Breast epithelium (tissue), 4 donors: ENCODE measurements at regions not wholly inside any gene's neighbourhood (a gene's known extent, or its start where the extent isn't known, plus 50 kb on each side); places are given as distances from the start of the nearest gene placed in this dataset.

Experiments used
- DNase-seq, 2 donors: peaks; one replicate each; pipeline ENCODE4 v3.0.0-alpha.2; 2019; ENCODE audit warnings: low spot score in 2 of 2
- H3K27ac ChIP-seq, 2 donors: fragments of 200-600 bp; sonication (generic) in 1 of 2; one replicate each; pipeline ENCODE4 v1.5.1; 2016 to 2019; ENCODE audit warnings: mild to moderate bottlenecking in 1 of 2
- H3K27me3 ChIP-seq, 2 donors: fragments of 200-600 bp; sonication (generic) in 1 of 2; one replicate each; pipeline versions ENCODE4 v1.5.1 to v1.6.0; 2017 to 2019; ENCODE audit warnings: control low read depth in 1 of 2, mild to moderate bottlenecking in 1 of 2
- H3K36me3 ChIP-seq: fragments of 200-600 bp; one replicate; pipeline ENCODE4 v1.5.1; 2019
- H3K4me1 ChIP-seq, 2 donors: fragments of 200-600 bp; sonication (generic); one replicate each; pipeline ENCODE4 v1.5.1; 2016 to 2019; ENCODE audit warnings: control low read depth in 1 of 2
- H3K4me3 ChIP-seq, 3 donors: fragments of 200-600 bp; sonication (generic); 1 replicate in 2 of 3; 2 replicates in 1 of 3; pipeline ENCODE4 v1.5.1; 2016 to 2019; ENCODE audit warnings: mild to moderate bottlenecking in 3 of 3, moderate library complexity in 2 of 3
- H3K9me3 ChIP-seq, 2 donors: fragments of 200-600 bp; sonication (generic) in 1 of 2; one replicate each; pipeline ENCODE4 v1.5.1; 2016 to 2019; ENCODE audit warnings: control low read depth in 1 of 2
- CTCF ChIP-seq, 3 donors: fragments of 450-650 bp; IDR thresholded peaks; one replicate each; pipeline ENCODE4 v1.5.1; 2016 to 2017; ENCODE audit warnings: antibody characterized with exemption in 3 of 3, mild to moderate bottlenecking in 3 of 3, moderate library complexity in 3 of 3
- POLR2A ChIP-seq: fragments of 450-650 bp; IDR thresholded peaks from one replicate; pipeline ENCODE4 v1.6.1; 2016; ENCODE audit warnings: antibody characterized with exemption, mild to moderate bottlenecking, moderate library complexity
- POLR2AphosphoS5 ChIP-seq, 3 donors: sonication (generic); formaldehyde crosslinking; IDR thresholded peaks; one replicate each; pipeline ENCODE4 v1.6.1; 2017; ENCODE audit warnings: antibody characterized with exemption in 3 of 3
- intact Hi-C: fragments of 100-400 bp; cut with DNase I; formaldehyde crosslinking; loops from one replicate; pipeline ENCODE4 v1.15.1; 2023; ENCODE audit warnings: low total_unique reads

GRCh38 chr2:67012165-67012564, 385.0 kb upstream of the ETAA1 start:
- intact Hi-C loops, result no loop called here
- no peaks in the 10 kb centered on the region for H3K36me3 ChIP-seq
- no peaks in the 10 kb centered on the region for H3K27me3 ChIP-seq
- H3K4me3 ChIP-seq, result no peak overlapping the region
- H3K4me1 ChIP-seq, result no peaks in the 10 kb centered on the region
- DNase-seq, result no peak
- TF ChIP-seq POLR2A (no peak), CTCF (IDR thresholded peaks at IDR 0.05) (no peak), POLR2AphosphoS5 (IDR thresholded peaks at IDR 0.05) (no peak)
- H3K9me3 ChIP-seq, result no peaks in the 10 kb centered on the region
- H3K27ac ChIP-seq, result no peak overlapping the region

- Histone ChIP-seq H3K27me3 (no peaks in the 10 kb centered on the region), H3K4me1 (no peaks in the 10 kb centered on the region), H3K27ac (no peak overlapping the region), H3K9me3 (no peaks in the 10 kb centered on the region), H3K36me3 (no peaks in the 10 kb centered on the region), H3K4me3 (no peak overlapping the region)
- intact Hi-C loops, result no loop called here
- TF ChIP-seq CTCF (IDR thresholded peaks at IDR 0.05), result no peak
- no peak for TF ChIP-seq POLR2A
- no peak for TF ChIP-seq POLR2AphosphoS5 (IDR thresholded peaks at IDR 0.05)
- no peak for DNase-seq
These were observed 383.3 kb upstream of the ETAA1 start for GRCh38 chr2:67013821-67014220.

DNA sequence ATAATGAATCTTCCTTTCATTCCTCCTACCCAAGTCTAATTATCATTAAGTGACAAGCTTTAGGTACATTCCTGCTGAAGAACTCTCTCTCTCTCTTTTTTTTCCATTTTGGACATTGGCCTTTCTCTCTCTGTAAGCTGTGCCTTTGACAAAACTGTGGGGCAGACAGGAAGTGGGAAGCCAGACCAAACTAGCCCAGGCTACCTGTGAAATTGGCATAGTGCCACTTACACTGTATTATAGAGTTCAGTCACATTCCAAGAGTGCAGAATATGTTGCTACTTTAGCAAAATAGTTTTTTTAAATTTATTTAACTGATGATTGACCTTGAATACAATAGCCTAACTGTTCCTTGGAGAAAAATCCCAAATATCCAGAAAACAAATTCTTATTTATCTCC, 381.5 kb upstream of the ETAA1 start:
- Histone ChIP-seq H3K9me3 (no peaks in the 10 kb centered on the region), H3K27ac (no peak overlapping the region), H3K27me3 (no peaks in the 10 kb centered on the region), H3K4me1 (no peaks in the 10 kb centered on the region), H3K36me3 (no peaks in the 10 kb centered on the region), H3K4me3 (no peak overlapping the region)
- no peak for TF ChIP-seq POLR2A
- no peak for TF ChIP-seq POLR2AphosphoS5 (IDR thresholded peaks at IDR 0.05)
- no peak for DNase-seq
- intact Hi-C loops, result no loop called here

DNA sequence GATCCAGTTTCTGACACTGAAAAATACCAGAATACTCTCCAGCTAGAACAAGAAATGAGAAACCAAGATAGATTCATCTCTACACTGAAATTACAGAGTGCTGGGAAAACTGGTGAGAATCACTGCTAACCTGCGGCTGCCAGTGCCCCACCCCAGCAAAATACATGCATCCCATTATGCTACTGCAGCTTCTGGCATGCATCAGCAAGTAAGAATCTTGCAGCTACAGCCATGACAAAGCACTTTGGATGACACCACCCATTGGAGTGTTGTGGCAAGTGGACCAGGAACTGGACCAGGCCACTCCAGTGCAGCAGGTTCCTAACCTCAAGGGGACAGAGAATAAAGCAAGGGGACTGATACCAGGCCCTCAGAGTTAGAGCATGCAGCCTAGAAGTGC, 378.8 kb upstream of the ETAA1 start:
- Histone ChIP-seq H3K27me3 (no peaks in the 10 kb centered on the region), H3K4me1 (no peaks in the 10 kb centered on the region), H3K4me3 (no peak overlapping the region), H3K27ac (no peak overlapping the region), H3K36me3 (no peaks in the 10 kb centered on the region), H3K9me3 (no peaks in the 10 kb centered on the region)
- TF ChIP-seq CTCF (IDR thresholded peaks at IDR 0.05) (no peak), POLR2A (no peak)
- intact Hi-C loops, result no loop called here
- DNase-seq, result no peak

DNA sequence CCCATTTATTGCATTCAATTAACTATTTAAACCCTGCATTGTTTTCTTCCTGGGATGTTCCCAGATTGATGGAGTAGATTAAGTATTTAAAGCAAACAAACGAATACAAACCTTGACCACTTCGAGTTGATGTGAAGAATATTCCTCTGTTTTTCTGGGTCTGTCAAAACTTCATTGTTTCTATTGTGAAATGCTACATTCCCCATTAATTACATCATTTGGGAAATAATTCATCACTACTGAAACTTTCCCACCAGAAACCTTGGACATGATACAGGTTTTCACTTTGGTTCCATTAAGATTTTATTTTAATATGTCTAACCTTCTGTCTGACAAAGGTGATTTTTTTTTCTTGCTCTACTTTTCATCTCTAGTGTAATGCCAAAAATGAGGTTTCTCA, 365.1 kb upstream of the ETAA1 start:
- no peaks in the 10 kb centered on the region for H3K36me3 ChIP-seq
- intact Hi-C loops, result no loop called here
- H3K27ac ChIP-seq, result no peak overlapping the region
- H3K4me1 ChIP-seq, result no peaks in the 10 kb centered on the region
- TF ChIP-seq CTCF (IDR thresholded peaks at IDR 0.05) (no peak), POLR2A (no peak), POLR2AphosphoS5 (IDR thresholded peaks at IDR 0.05) (no peak)
- H3K4me3 ChIP-seq, result no peak overlapping the region
- H3K27me3 ChIP-seq, result no peaks in the 10 kb centered on the region
- no peak for DNase-seq
- H3K9me3 ChIP-seq, result no peaks in the 10 kb centered on the region

- no peak for TF ChIP-seq CTCF (IDR thresholded peaks at IDR 0.05)
- no peak for TF ChIP-seq POLR2AphosphoS5 (IDR thresholded peaks at IDR 0.05)
- TF ChIP-seq POLR2A, result no peak
- Histone ChIP-seq H3K4me1 (no peaks in the 10 kb centered on the region), H3K27ac (no peak overlapping the region), H3K4me3 (no peak overlapping the region), H3K9me3 (no peaks in the 10 kb centered on the region), H3K36me3 (no peaks in the 10 kb centered on the region), H3K27me3 (no peaks in the 10 kb centered on the region)
- intact Hi-C loops, result no loop called here
- DNase-seq, result no peak
These were observed 360.7 kb upstream of the ETAA1 start for GRCh38 chr2:67036444-67036843.
